H1 (cell line): ENCODE measurements at regions not wholly inside any gene's neighbourhood (a gene's known extent, or its start where the extent isn't known, plus 50 kb on each side); places are given as distances from the start of the nearest gene placed in this dataset.

Experiments used
- CTCF ChIA-PET: fragments of 300-600 bp; sonication (Branson Sonifier 250); formaldehyde crosslinking; loops from one replicate; lab custom pipeline; 2021; ENCODE audit not compliant: partially characterized antibody; lab: Charles Lee
- POLR2A ChIA-PET: fragments of 300-600 bp; sonication (Branson Sonifier 250); formaldehyde crosslinking; loops from one replicate; lab custom pipeline; 2021; ENCODE audit warnings: inconsistent platforms; ENCODE audit not compliant: partially characterized antibody; lab: Charles Lee
- DNase-seq, 2 experiments: peaks; one replicate each; pipeline versions ENCODE4 v3.0.0 to v3.0.0-alpha.2; 2010 to 2022; ENCODE audit warnings: low spot score in 2 of 2, low read depth in 1 of 2, mixed read lengths in 1 of 2
- FAIRE-seq: peaks from 2 replicates; lab custom pipeline; 2011; peaks lifted over from hg19 to GRCh38; lab: Jason Lieb, UNC
- H2AFZ ChIP-seq: 2 replicates; pipeline ENCODE4 v1.8.1; 2012; ENCODE audit warnings: low read length, inconsistent platforms
- H2AK5ac ChIP-seq: 2 replicates; pipeline ENCODE4 v1.6.1; 2013; ENCODE audit warnings: low read depth, low read length
- H2BK120ac ChIP-seq: replicated peaks from 2 replicates; pipeline ENCODE3; 2013; ENCODE audit warnings: low read depth, low read length, inconsistent platforms
- H2BK12ac ChIP-seq: 2 replicates; pipeline ENCODE4 v1.6.1; 2013; ENCODE audit warnings: low read depth, low read length
- H2BK15ac ChIP-seq: 2 replicates; pipeline ENCODE4 v1.6.1; 2013; ENCODE audit warnings: low read length
- H2BK20ac ChIP-seq: 2 replicates; pipeline ENCODE4 v1.6.1; 2013; ENCODE audit warnings: low read length
- H2BK5ac ChIP-seq: 2 replicates; pipeline ENCODE4 v1.6.1; 2013; ENCODE audit warnings: low read depth, low read length
- H3K14ac ChIP-seq: 2 replicates; pipeline ENCODE4 v1.6.1; 2013; ENCODE audit warnings: inconsistent platforms; ENCODE audit not compliant: insufficient read length
- H3K18ac ChIP-seq: 2 replicates; pipeline ENCODE4 v1.6.1; 2013; ENCODE audit warnings: low read length; ENCODE audit errors: extremely low read depth
- H3K23ac ChIP-seq: 2 replicates; pipeline ENCODE4 v1.6.1; 2013; ENCODE audit warnings: inconsistent platforms; ENCODE audit not compliant: insufficient read length
- H3K23me2 ChIP-seq: 2 replicates; pipeline ENCODE4 v1.6.1; 2013; ENCODE audit warnings: low read depth, low read length
- H3K27ac ChIP-seq: 2 replicates; pipeline ENCODE4 v1.6.1; 2011; ENCODE audit warnings: low read depth, low read length, inconsistent platforms
- H3K27me3 ChIP-seq, 4 experiments: replicated peaks in 1 of 4; 1 replicate in 1 of 4; 2 replicates in 3 of 4; pipeline versions ENCODE4 v1.6.1 to v1.8.1; 2011 to 2013; ENCODE audit warnings: low read length in 3 of 4, mild to moderate bottlenecking in 3 of 4, inconsistent platforms in 2 of 4, mixed read lengths in 2 of 4, moderate library complexity in 1 of 4; ENCODE audit not compliant: control insufficient read depth in 3 of 4, insufficient read depth in 3 of 4; ENCODE audit errors: extremely low read depth in 1 of 4
- H3K36me3 ChIP-seq, 4 experiments: 2 replicates each; pipeline versions ENCODE4 v1.6.1 to v1.8.1; 2011 to 2013; ENCODE audit warnings: mild to moderate bottlenecking in 4 of 4, low read length in 3 of 4, moderate library complexity in 2 of 4, control low read depth in 1 of 4, inconsistent platforms in 1 of 4; ENCODE audit not compliant: insufficient read depth in 4 of 4, control insufficient read depth in 2 of 4
- H3K4ac ChIP-seq: replicated peaks from 2 replicates; pipeline ENCODE3; 2013; ENCODE audit warnings: low read length, low read depth, mixed read lengths, inconsistent platforms; ENCODE audit not compliant: insufficient read length
- H3K4me1 ChIP-seq, 4 experiments: replicated peaks in 1 of 4; 1 replicate in 1 of 4; 2 replicates in 3 of 4; pipeline versions ENCODE4 v1.6.1 to v1.8.1; 2011 to 2013; ENCODE audit warnings: low read length in 3 of 4, inconsistent platforms in 2 of 4, mixed read lengths in 1 of 4; ENCODE audit not compliant: insufficient read depth in 4 of 4, control insufficient read depth in 3 of 4
- H3K4me2 ChIP-seq, 2 experiments: 2 replicates each; pipeline versions ENCODE4 v1.6.1 to v1.8.1; 2011 to 2013; ENCODE audit warnings: low read depth in 2 of 2, low read length in 2 of 2, control low read depth in 1 of 2, inconsistent platforms in 1 of 2, mild to moderate bottlenecking in 1 of 2; ENCODE audit not compliant: insufficient read depth in 1 of 2
- H3K4me3 ChIP-seq, 4 experiments: fragments of 200-600, 300-600 bp in 1 of 4; sonication (generic), shearing (Covaris generic), sonication (Bioruptor Twin) in 1 of 4; 2 replicates each; pipeline versions ENCODE4 v1.5.1 to v1.8.1; 2011 to 2016; ENCODE audit warnings: low read length in 4 of 4, low read depth in 3 of 4, control low read depth in 2 of 4, inconsistent platforms in 2 of 4, mild to moderate bottlenecking in 2 of 4, mixed read lengths in 1 of 4, moderate library complexity in 1 of 4; ENCODE audit not compliant: insufficient read depth in 2 of 4; ENCODE audit errors: extremely low read depth in 1 of 4
- H3K56ac ChIP-seq: replicated peaks from 2 replicates; pipeline ENCODE3; 2013; ENCODE audit warnings: low read depth, mild to moderate bottlenecking, mixed read lengths, low read length, inconsistent platforms; ENCODE audit not compliant: insufficient read length
- H3K79me1 ChIP-seq: 2 replicates; pipeline ENCODE4 v1.6.1; 2013; ENCODE audit warnings: low read depth, low read length, control low read depth
- H3K79me2 ChIP-seq, 2 experiments: 2 replicates each; pipeline versions ENCODE4 v1.6.1 to v1.8.1; 2012 to 2013; ENCODE audit warnings: low read length in 2 of 2, mild to moderate bottlenecking in 2 of 2, inconsistent platforms in 1 of 2; ENCODE audit not compliant: insufficient read depth in 2 of 2, control insufficient read depth in 1 of 2
- H3K9ac ChIP-seq, 4 experiments: replicated peaks in 1 of 4; 1 replicate in 1 of 4; 2 replicates in 3 of 4; pipeline versions ENCODE4 v1.6.1 to v1.8.1; 2011 to 2013; ENCODE audit warnings: low read depth in 3 of 4, low read length in 3 of 4, control low read depth in 2 of 4, mild to moderate bottlenecking in 2 of 4, moderate library complexity in 2 of 4, inconsistent platforms in 1 of 4; ENCODE audit errors: extremely low read depth in 1 of 4
- H3K9me3 ChIP-seq, 2 experiments: 2 replicates each; pipeline versions ENCODE4 v1.6.1 to v1.8.1; 2012 to 2013; ENCODE audit warnings: mild to moderate bottlenecking in 2 of 2, moderate library complexity in 2 of 2, control low read depth in 1 of 2, inconsistent platforms in 1 of 2, low read depth in 1 of 2, low read length in 1 of 2, mixed read lengths in 1 of 2; ENCODE audit not compliant: insufficient read depth in 2 of 2
- H4K20me1 ChIP-seq, 2 experiments: replicated peaks in 1 of 2; 2 replicates each; pipeline versions ENCODE3 to v1.8.1; 2011 to 2013; ENCODE audit warnings: inconsistent platforms in 2 of 2, low read length in 2 of 2, mild to moderate bottlenecking in 1 of 2; ENCODE audit not compliant: insufficient read depth in 2 of 2, control insufficient read depth in 1 of 2
- H4K5ac ChIP-seq: 2 replicates; pipeline ENCODE4 v1.6.1; 2013; ENCODE audit warnings: low read length, low read depth, mixed read lengths, inconsistent platforms; ENCODE audit not compliant: insufficient read length
- H4K8ac ChIP-seq: 2 replicates; pipeline ENCODE4 v1.8.0; 2013; ENCODE audit warnings: mild to moderate bottlenecking, moderate library complexity, low read length, inconsistent platforms; ENCODE audit not compliant: insufficient read depth; ENCODE audit errors: extremely low read depth
- H4K91ac ChIP-seq: replicated peaks from 2 replicates; pipeline ENCODE3; 2013; ENCODE audit warnings: low read length, mixed read lengths, inconsistent platforms; ENCODE audit not compliant: insufficient read length
- ASH2L ChIP-seq: fragments of 200-600, 300-600 bp; sonication (generic); IDR thresholded peaks from one replicate; pipeline ENCODE4 v1.7.1; 2017; ENCODE audit warnings: low read length
- ATF2 ChIP-seq: IDR thresholded peaks from 2 replicates; pipeline ENCODE4 v1.6.1; 2012; ENCODE audit warnings: low read length, inconsistent platforms
- BCL11A ChIP-seq, 2 experiments: IDR thresholded peaks; one replicate each; pipeline ENCODE4 v1.6.1; 2011; ENCODE audit warnings: low read depth in 2 of 2, low read length in 2 of 2, mild to moderate bottlenecking in 2 of 2
- BRCA1 ChIP-seq: IDR thresholded peaks from 2 replicates; pipeline ENCODE4 v1.6.1; 2012; ENCODE audit warnings: low read depth, low read length, improper control_type of control experiment
- CBX5 ChIP-seq: fragments of 300-800, 300-1000 bp; sonication (generic); IDR thresholded peaks from 2 replicates; pipeline ENCODE4 v1.7.1; 2016; ENCODE audit warnings: antibody characterized with exemption, low read length, low read depth
- CBX8 ChIP-seq: fragments of 300-800, 300-1000 bp; sonication (generic); IDR thresholded peaks from 2 replicates; pipeline ENCODE4 v1.7.1; 2016; ENCODE audit warnings: low read depth, low read length, borderline replicate concordance
- FOSL1 ChIP-seq: IDR thresholded peaks from 2 replicates; pipeline ENCODE4 v1.6.1; 2011; ENCODE audit warnings: mild to moderate bottlenecking, low read depth, low read length, moderate library complexity; ENCODE audit not compliant: insufficient read depth
- KDM4A ChIP-seq: IDR thresholded peaks from one replicate; pipeline ENCODE4 v1.7.1; 2012; ENCODE audit warnings: low read depth, mild to moderate bottlenecking, moderate library complexity, low read length, inconsistent platforms; ENCODE audit not compliant: severe bottlenecking
- POLR2A ChIP-seq, 2 experiments: IDR thresholded peaks; 1 replicate in 1 of 2; 2 replicates in 1 of 2; pipeline ENCODE4 v1.6.1; 2011; ENCODE audit warnings: low read depth in 2 of 2, low read length in 2 of 2, mild to moderate bottlenecking in 2 of 2; ENCODE audit errors: control extremely low read depth in 1 of 2
- RNF2 ChIP-seq: fragments of 200-900, 300-1000 bp; sonication (generic); IDR thresholded peaks from 2 replicates; pipeline ENCODE4 v1.7.1; 2016; ENCODE audit warnings: borderline replicate concordance, low read depth, mild to moderate bottlenecking, antibody characterized with exemption, low read length; ENCODE audit not compliant: poor library complexity, severe bottlenecking; ENCODE audit errors: missing control alignments
- SAP30 ChIP-seq: fragments of 300-600 bp; sonication (generic); IDR thresholded peaks from 2 replicates; pipeline ENCODE4 v1.7.1; 2012; ENCODE audit warnings: low read length, moderate library complexity, mild to moderate bottlenecking, inconsistent platforms; ENCODE audit not compliant: insufficient read depth, insufficient replicate concordance
- SP1 ChIP-seq: IDR thresholded peaks from 2 replicates; pipeline ENCODE4 v1.6.1; 2011; ENCODE audit warnings: low read depth, low read length
- SP4 ChIP-seq: IDR thresholded peaks from 2 replicates; pipeline ENCODE4 v1.6.1; 2012; ENCODE audit warnings: low read length, inconsistent platforms
- ZNF274 ChIP-seq: IDR thresholded peaks from 2 replicates; pipeline ENCODE4 v1.7.0; 2012; ENCODE audit warnings: low read length, borderline replicate concordance; ENCODE audit errors: extremely low read depth
- WGBS, 2 experiments: shearing (Covaris generic) in 1 of 2; methylation state at CpG; one replicate each; pipeline versions ENCODE4 v1.1.6 to v1.1.7; 2013 to 2015; ENCODE audit warnings: low lambda C conversion rate in 2 of 2, mixed read lengths in 2 of 2, inconsistent platforms in 1 of 2, low coverage in 1 of 2, missing lambda C conversion rate in 1 of 2; ENCODE audit not compliant: insufficient replicate concordance in 2 of 2, insufficient coverage in 1 of 2, insufficient read length in 1 of 2; ENCODE audit errors: extremely low coverage in 1 of 2, missing lambda C conversion rate in 1 of 2; 5-methylcytosine and 5-hydroxymethylcytosine counted together

GRCh38 chr5:144691936-144692335, 521.3 kb downstream of the KCTD16 start:
- FAIRE-seq (no peak), DNase-seq (no peak)
- H3K14ac ChIP-seq: no peak overlapping the region
- no peaks in the 10 kb centered on the region for H3K79me2 ChIP-seq
- H3K79me1 ChIP-seq: no peaks in the 10 kb centered on the region
- H3K9ac ChIP-seq: no peak overlapping the region
- H3K18ac ChIP-seq: no peak overlapping the region
- H4K8ac ChIP-seq: no peak overlapping the region
- no peaks in the 10 kb centered on the region for H3K27me3 ChIP-seq
- H2BK20ac ChIP-seq: no peak overlapping the region
- no peaks in the 10 kb centered on the region for H3K36me3 ChIP-seq
- H3K4me3 ChIP-seq: no peak overlapping the region
- no peak overlapping the region for H2AFZ ChIP-seq
- no peaks in the 10 kb centered on the region for H3K23me2 ChIP-seq
- H3K4me2 ChIP-seq: no peak overlapping the region
- H2AK5ac ChIP-seq: no peak overlapping the region
- no peaks in the 10 kb centered on the region for H3K4me1 ChIP-seq
- H3K56ac ChIP-seq: no peak overlapping the region
- H4K20me1 ChIP-seq: no peaks in the 10 kb centered on the region
- H3K4ac ChIP-seq: no peak overlapping the region
- no peak overlapping the region for H2BK5ac ChIP-seq
- H4K91ac ChIP-seq: no peak overlapping the region
- no peak overlapping the region for H2BK15ac ChIP-seq
- H3K9me3 ChIP-seq: no peaks in the 10 kb centered on the region
- 92% methylated on average over 3 of the region's 3 CpGs; no CpG with 5 or more reads in 1 of the 2 experiments for WGBS, 2 experiments
- H2BK120ac ChIP-seq: no peak overlapping the region
- no peak overlapping the region for H3K27ac ChIP-seq
- no peak overlapping the region for H4K5ac ChIP-seq
- CTCF ChIA-PET: no interaction called here
- H3K23ac ChIP-seq: no peak overlapping the region
- POLR2A ChIA-PET: no interaction called here
- H2BK12ac ChIP-seq: no peak overlapping the region
- TF ChIP-seq SP4 (no peak), SP1 (no peak), FOSL1 (no peak), SAP30 (no peak), CBX5 (no peak), ATF2 (no peak), ASH2L (no peak), BRCA1 (no peak), KDM4A (no peak), RNF2 (no peak), POLR2A (IDR thresholded peaks at IDR 0.05; ENCODE audit: control extremely low read depth in 1 of 2, low read depth in 2 of 2, low read length in 2 of 2) (no peak), BCL11A (IDR thresholded peaks at IDR 0.05; ENCODE audit: low read depth in 2 of 2, low read length in 2 of 2) (no peak), CBX8 (no peak), ZNF274 (no peak)
